Activated naive CD4-positive, alpha-beta T cell (primary cell): ENCODE measurements at regions not wholly inside any gene's neighbourhood (a gene's known extent, or its start where the extent isn't known, plus 50 kb on each side); places are given as distances from the start of the nearest gene placed in this dataset.
A peak's percentile ranks its signal among the peaks of the same experiment; 100 is the strongest.

ENCODE experiments used
- DNase-seq, 4 experiments: peaks; one replicate each; lab custom pipeline; 2025; lab: John Stamatoyannopoulos, UW

GRCh38 chr16:49910541-49911071 is 54.7 kb upstream of the ZNF423 start:
- no peak for DNase-seq

GRCh38 chr16:49911430-49911829 is 55.5 kb upstream of the ZNF423 start:
- no peak for DNase-seq

- DNase-seq, result no peak
Measured at GRCh38 chr16:49912721-49913120, 56.8 kb upstream of the ZNF423 start.

GRCh38 chr16:49913720-49914119 is 57.8 kb upstream of the ZNF423 start:
- no peak for DNase-seq

GRCh38 chr16:49914657-49915056 is 58.7 kb upstream of the ZNF423 start:
- DNase-seq, result no peak

- DNase-seq, result no peak
Measured at GRCh38 chr16:49918257-49918656, 62.3 kb upstream of the ZNF423 start.

GRCh38 chr16:49919327-49919726 is 63.4 kb upstream of the ZNF423 start:
- no peak for DNase-seq

- DNase-seq, result no peak
Measured at GRCh38 chr16:49920397-49920796, 64.5 kb upstream of the ZNF423 start.

GRCh38 chr16:49921106-49921505 is 65.2 kb upstream of the ZNF423 start:
- no peak for DNase-seq

GRCh38 chr16:49921791-49922456 is 66.0 kb upstream of the ZNF423 start:
- peak in 2 of 4 experiments; percentile 3 to 5 for DNase-seq

GRCh38 chr16:49923411-49923810 is 67.5 kb upstream of the ZNF423 start:
- DNase-seq, result no peak

GRCh38 chr16:49924078-49924477 is 68.2 kb upstream of the ZNF423 start:
- DNase-seq, result no peak

- no peak for DNase-seq
Measured at GRCh38 chr16:49926941-49927340, 71.0 kb upstream of the ZNF423 start.

GRCh38 chr16:49928176-49929041 is 72.5 kb upstream of the ZNF423 start:
- DNase-seq, result no peak

- no peak for DNase-seq
Measured at GRCh38 chr16:49929626-49930025, 73.7 kb upstream of the ZNF423 start.

GRCh38 chr16:49930841-49931240 is 74.9 kb upstream of the ZNF423 start:
- no peak for DNase-seq

- DNase-seq, result no peak
Measured at GRCh38 chr16:49931266-49931665, 75.4 kb upstream of the ZNF423 start.

- no peak for DNase-seq
Measured at GRCh38 chr16:49931916-49932315, 76.0 kb upstream of the ZNF423 start.

GRCh38 chr16:49932434-49932833 is 76.5 kb upstream of the ZNF423 start:
- no peak for DNase-seq

- no peak for DNase-seq
Measured at GRCh38 chr16:49932946-49933345, 77.0 kb upstream of the ZNF423 start.

GRCh38 chr16:49936791-49937190 is 80.9 kb upstream of the ZNF423 start:
- no peak for DNase-seq

GRCh38 chr16:49937886-49938285 is 82.0 kb upstream of the ZNF423 start:
- no peak for DNase-seq

- DNase-seq, result no peak
Measured at GRCh38 chr16:49939495-49939894, 83.6 kb upstream of the ZNF423 start.
